CD4-positive, alpha-beta T cell (primary cell): ENCODE measurements at regions not wholly inside any gene's neighbourhood (a gene's known extent, or its start where the extent isn't known, plus 50 kb on each side); places are given as distances from the start of the nearest gene placed in this dataset.

Experiments used
- ATAC-seq: fragments of 200-7000 bp; cut with Tn5 transposase; one replicate; pipeline ENCODE4 v1.10.0; 2022; ENCODE audit warnings: mild to moderate bottlenecking; ENCODE audit not compliant: poor library complexity
- CTCF ChIA-PET: fragments of 350-600 bp; sonication (Branson Sonifier 250); formaldehyde crosslinking; loops from one replicate; lab custom pipeline; 2021; ENCODE audit warnings: antibody characterized with exemption, inconsistent platforms; lab: Charles Lee
- POLR2A ChIA-PET: fragments of 350-600 bp; sonication (Branson Sonifier 250); formaldehyde crosslinking; loops from one replicate; lab custom pipeline; 2021; ENCODE audit warnings: antibody characterized with exemption, inconsistent platforms; lab: Charles Lee
- DNase-seq, 14 experiments: peaks; one replicate each; pipeline ENCODE4 v3.0.0-alpha.2; 2013 to 2020; ENCODE audit warnings: mixed read lengths in 2 of 14
- H3K27ac ChIP-seq, 2 donors: one replicate each; pipeline versions ENCODE4 v1.5.1 to v1.7.0; 2013; ENCODE audit warnings: low read length in 2 of 2, low read depth in 1 of 2, mild to moderate bottlenecking in 1 of 2
- H3K27me3 ChIP-seq, 2 experiments: 1 replicate in 1 of 2; 2 replicates in 1 of 2; pipeline versions ENCODE4 v1.6.1 to v1.7.0; 2013; ENCODE audit warnings: low read length in 2 of 2, control low read depth in 1 of 2, mild to moderate bottlenecking in 1 of 2, moderate library complexity in 1 of 2; ENCODE audit not compliant: insufficient read depth in 2 of 2, control insufficient read depth in 1 of 2
- H3K36me3 ChIP-seq: one replicate; pipeline ENCODE4 v1.6.1; 2013; ENCODE audit warnings: low read length, control low read depth; ENCODE audit not compliant: insufficient read depth
- H3K4me1 ChIP-seq: one replicate; pipeline ENCODE4 v1.6.1; 2013; ENCODE audit warnings: low read length, control low read depth; ENCODE audit not compliant: insufficient read depth
- H3K4me3 ChIP-seq: one replicate; pipeline ENCODE4 v1.5.1; 2013; ENCODE audit warnings: mild to moderate bottlenecking, low read length, moderate library complexity
- H3K9me3 ChIP-seq, 2 experiments: 1 replicate in 1 of 2; 2 replicates in 1 of 2; pipeline versions ENCODE4 v1.6.1 to v1.7.0; 2013; ENCODE audit warnings: low read length in 2 of 2, mild to moderate bottlenecking in 2 of 2, control low read depth in 1 of 2, moderate library complexity in 1 of 2; ENCODE audit not compliant: control insufficient read depth in 1 of 2, insufficient read depth in 1 of 2
- H3K27ac Mint-ChIP-seq: one replicate; pipeline ENCODE4 v1.8.0; 2020; ENCODE audit warnings: mixed read lengths
- H3K27me3 Mint-ChIP-seq: one replicate; pipeline ENCODE4 v1.8.0; 2021; ENCODE audit warnings: mixed read lengths
- H3K36me3 Mint-ChIP-seq: one replicate; pipeline ENCODE4 v1.8.0; 2021; ENCODE audit warnings: low read depth, mixed read lengths
- H3K4me1 Mint-ChIP-seq: one replicate; pipeline ENCODE4 v1.8.0; 2021; ENCODE audit warnings: low read depth, mixed read lengths
- H3K4me3 Mint-ChIP-seq: one replicate; pipeline ENCODE4 v1.8.0; 2020; ENCODE audit warnings: mild to moderate bottlenecking, mixed read lengths
- H3K9me3 Mint-ChIP-seq: one replicate; pipeline ENCODE4 v1.8.0; 2020; ENCODE audit warnings: mixed read lengths
- CTCF ChIP-seq: fragments of 200-600 bp; IDR thresholded peaks from one replicate; pipeline ENCODE4 v1.8.0; 2022; ENCODE audit warnings: antibody characterized with exemption, mild to moderate bottlenecking
- intact Hi-C, 2 experiments: fragments of 100-400 bp; cut with DNase I in 1 of 2; cut with micrococcal nuclease in 1 of 2; formaldehyde crosslinking; loops; one replicate each; pipeline versions ENCODE4 v1.15.1 to v1.9.0; 2023 to 2025; cut with DNase I, micrococcal nuclease

GRCh38 chr6:99096170-99096569 is 148.4 kb upstream of the FBXL4 start:
- DNase-seq, result no peak
- no peaks in the 10 kb centered on the region for H3K4me1 ChIP-seq
- Mint-ChIP-seq H3K4me1 (no peaks in the 10 kb centered on the region), H3K27me3 (peaks cover 50% of the 10 kb centered on the region), H3K27ac (no peak overlapping the region), H3K9me3 (no peaks in the 10 kb centered on the region), H3K36me3 (no peaks in the 10 kb centered on the region), H3K4me3 (no peak overlapping the region)
- no peak overlapping the region for H3K4me3 ChIP-seq
- no peak overlapping the region for H3K27ac ChIP-seq
- H3K9me3 ChIP-seq, result no peaks in the 10 kb centered on the region
- ChIA-PET POLR2A (no interaction called here), CTCF (no interaction called here)
- H3K36me3 ChIP-seq, result no peaks in the 10 kb centered on the region
- no peak for ATAC-seq
- intact Hi-C loops, result no loop called here
- H3K27me3 ChIP-seq, result peaks cover 0 to 12% of the 10 kb centered on the region in 2 experiments
- no peak for TF ChIP-seq CTCF

- POLR2A ChIA-PET, result no interaction called here
- Mint-ChIP-seq H3K36me3 (no peaks in the 10 kb centered on the region), H3K4me3 (no peak overlapping the region), H3K27me3 (peaks cover 50% of the 10 kb centered on the region), H3K9me3 (no peaks in the 10 kb centered on the region), H3K27ac (no peak overlapping the region), H3K4me1 (no peaks in the 10 kb centered on the region)
- intact Hi-C loops, result no loop called here
- Histone ChIP-seq H3K27ac (no peak overlapping the region), H3K36me3 (no peaks in the 10 kb centered on the region), H3K27me3 (peaks cover 0 to 12% of the 10 kb centered on the region in 2 experiments), H3K9me3 (peaks cover 0 to 3% of the 10 kb centered on the region in 2 experiments), H3K4me1 (no peaks in the 10 kb centered on the region), H3K4me3 (no peak overlapping the region)
- CTCF ChIA-PET, result no interaction called here
- DNase-seq (no peak), ATAC-seq (no peak)
- no peak for TF ChIP-seq CTCF
Observed at GRCh38 chr6:99093456-99094190, 145.9 kb upstream of the FBXL4 start.

DNA sequence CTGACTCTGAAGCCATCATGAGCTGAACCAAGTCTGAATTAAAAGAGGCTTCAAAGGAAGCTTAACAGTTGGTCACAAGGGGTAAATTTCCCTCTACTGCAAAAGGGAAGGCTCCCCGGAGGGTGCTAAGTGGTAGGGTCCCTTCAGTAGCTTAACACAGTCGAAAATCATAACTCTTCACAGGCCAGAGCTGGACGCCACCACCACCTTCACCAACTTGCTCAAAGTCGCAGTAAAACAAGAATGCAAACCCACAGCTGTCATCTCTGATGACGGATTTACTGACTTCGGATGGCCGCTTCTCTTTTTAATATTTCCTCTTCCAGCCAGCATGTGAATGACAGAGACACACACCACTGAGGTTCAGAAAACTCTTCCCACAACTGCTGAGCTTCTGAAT is 144.7 kb upstream of the FBXL4 start:
- H3K27me3 ChIP-seq, result peaks cover 0 to 12% of the 10 kb centered on the region in 2 experiments
- H3K4me1 ChIP-seq, result no peaks in the 10 kb centered on the region
- no peaks in the 10 kb centered on the region for H3K36me3 ChIP-seq
- CTCF ChIA-PET, result no interaction called here
- H3K4me3 ChIP-seq, result no peak overlapping the region
- Mint-ChIP-seq H3K4me3 (no peak overlapping the region), H3K9me3 (no peaks in the 10 kb centered on the region), H3K27ac (no peak overlapping the region), H3K4me1 (no peaks in the 10 kb centered on the region), H3K36me3 (no peaks in the 10 kb centered on the region), H3K27me3 (peaks cover 50% of the 10 kb centered on the region)
- intact Hi-C loops, result no loop called here
- POLR2A ChIA-PET, result no interaction called here
- H3K9me3 ChIP-seq, result peaks cover 0 to 3% of the 10 kb centered on the region in 2 experiments
- TF ChIP-seq CTCF, result no peak
- ATAC-seq (no peak), DNase-seq (no peak)
- H3K27ac ChIP-seq, result no peak overlapping the region
